Right atrium auricular region (tissue), 2 donors: ENCODE measurements at regions not wholly inside any gene's neighbourhood (a gene's known extent, or its start where the extent isn't known, plus 50 kb on each side); places are given as distances from the start of the nearest gene placed in this dataset.

Experiments used
- DNase-seq: peaks from one replicate; pipeline ENCODE4 v3.0.0-alpha.2; 2019; ENCODE audit warnings: low spot score
- H3K27ac ChIP-seq, 2 donors: fragments of 200-600 bp; sonication (generic); 1 replicate in 1 of 2; 2 replicates in 1 of 2; pipeline ENCODE4 v1.5.1; 2016 to 2019
- H3K27me3 ChIP-seq, 2 donors: fragments of 200-600 bp; sonication (generic); one replicate each; pipeline versions ENCODE4 v1.5.1 to v1.6.0; 2017 to 2019
- H3K36me3 ChIP-seq: fragments of 200-600 bp; sonication (generic); one replicate; pipeline ENCODE4 v1.5.1; 2016
- H3K4me1 ChIP-seq, 2 donors: fragments of 200-600 bp; sonication (generic); one replicate each; pipeline versions ENCODE4 v1.5.1 to v1.6.0; 2017 to 2019
- H3K4me3 ChIP-seq, 2 donors: fragments of 200-600 bp; sonication (generic); 1 replicate in 1 of 2; 2 replicates in 1 of 2; pipeline ENCODE4 v1.5.1; 2017 to 2019; ENCODE audit warnings: mild to moderate bottlenecking in 1 of 2, moderate library complexity in 1 of 2
- H3K9me3 ChIP-seq, 2 donors: fragments of 200-600 bp; sonication (generic); one replicate each; pipeline ENCODE4 v1.5.1; 2019
- TF ChIP-seq, protein P1 (sequence below), 2 donors: fragments of 200-600 bp; sonication (generic); IDR thresholded peaks; one replicate each; pipeline ENCODE4 v1.5.1; 2019; ENCODE audit warnings: antibody characterized with exemption in 2 of 2

- DNase-seq = no peak
- H3K9me3 ChIP-seq = no peaks in the 10 kb centered on the region
- no peak overlapping the region for H3K4me3 ChIP-seq
- H3K4me1 ChIP-seq = no peaks in the 10 kb centered on the region
- TF ChIP-seq, protein P1, sequence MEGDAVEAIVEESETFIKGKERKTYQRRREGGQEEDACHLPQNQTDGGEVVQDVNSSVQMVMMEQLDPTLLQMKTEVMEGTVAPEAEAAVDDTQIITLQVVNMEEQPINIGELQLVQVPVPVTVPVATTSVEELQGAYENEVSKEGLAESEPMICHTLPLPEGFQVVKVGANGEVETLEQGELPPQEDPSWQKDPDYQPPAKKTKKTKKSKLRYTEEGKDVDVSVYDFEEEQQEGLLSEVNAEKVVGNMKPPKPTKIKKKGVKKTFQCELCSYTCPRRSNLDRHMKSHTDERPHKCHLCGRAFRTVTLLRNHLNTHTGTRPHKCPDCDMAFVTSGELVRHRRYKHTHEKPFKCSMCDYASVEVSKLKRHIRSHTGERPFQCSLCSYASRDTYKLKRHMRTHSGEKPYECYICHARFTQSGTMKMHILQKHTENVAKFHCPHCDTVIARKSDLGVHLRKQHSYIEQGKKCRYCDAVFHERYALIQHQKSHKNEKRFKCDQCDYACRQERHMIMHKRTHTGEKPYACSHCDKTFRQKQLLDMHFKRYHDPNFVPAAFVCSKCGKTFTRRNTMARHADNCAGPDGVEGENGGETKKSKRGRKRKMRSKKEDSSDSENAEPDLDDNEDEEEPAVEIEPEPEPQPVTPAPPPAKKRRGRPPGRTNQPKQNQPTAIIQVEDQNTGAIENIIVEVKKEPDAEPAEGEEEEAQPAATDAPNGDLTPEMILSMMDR (IDR thresholded peaks at IDR 0.05) = no peak
- H3K27me3 ChIP-seq = no peaks in the 10 kb centered on the region
- H3K27ac ChIP-seq = no peak overlapping the region
- no peaks in the 10 kb centered on the region for H3K36me3 ChIP-seq
These were observed 116.4 kb upstream of the DGKB start for GRCh38 chr7:15018981-15019380.

DNA sequence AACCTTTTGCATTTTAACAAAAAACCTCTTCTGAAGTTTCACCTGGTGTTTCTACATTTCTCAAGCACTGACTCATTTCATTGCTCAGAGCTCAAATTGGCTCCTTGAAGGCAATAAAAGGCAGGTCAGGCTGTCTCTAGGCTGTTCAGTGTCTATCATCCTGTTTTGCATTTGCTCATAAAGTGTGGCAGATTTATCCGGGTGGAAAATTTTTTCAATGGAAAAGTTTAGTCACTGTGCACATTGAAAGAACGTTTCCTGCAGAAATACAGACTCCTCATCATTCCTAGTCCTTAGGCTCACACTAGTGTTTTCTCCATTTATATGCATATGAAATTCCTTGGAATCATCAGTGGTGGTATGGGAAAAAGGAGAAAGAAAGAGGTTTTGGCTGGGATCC is 114.2 kb upstream of the DGKB start:
- TF ChIP-seq, protein P1 (IDR thresholded peaks at IDR 0.05) = no peak
- H3K27ac ChIP-seq = no peak overlapping the region
- no peak for DNase-seq
- H3K9me3 ChIP-seq = no peaks in the 10 kb centered on the region
- no peaks in the 10 kb centered on the region for H3K4me1 ChIP-seq
- no peaks in the 10 kb centered on the region for H3K36me3 ChIP-seq
- no peak overlapping the region for H3K4me3 ChIP-seq
- H3K27me3 ChIP-seq = no peaks in the 10 kb centered on the region

GRCh38 chr7:15016315-15016667 is 113.7 kb upstream of the DGKB start:
- Histone ChIP-seq H3K27ac (no peak overlapping the region), H3K36me3 (no peaks in the 10 kb centered on the region), H3K4me1 (no peaks in the 10 kb centered on the region), H3K27me3 (no peaks in the 10 kb centered on the region), H3K4me3 (no peak overlapping the region), H3K9me3 (no peaks in the 10 kb centered on the region)
- TF ChIP-seq, protein P1 (IDR thresholded peaks at IDR 0.05) = no peak
- no peak for DNase-seq

- Histone ChIP-seq H3K9me3 (no peaks in the 10 kb centered on the region), H3K36me3 (no peaks in the 10 kb centered on the region), H3K27ac (peak overlapping the region; percentile 19 to 62), H3K4me1 (no peaks in the 10 kb centered on the region), H3K4me3 (peak overlapping the region; percentile 2), H3K27me3 (no peaks in the 10 kb centered on the region)
- DNase-seq = no peak
- TF ChIP-seq, protein P1 (IDR thresholded peaks at IDR 0.05) = peak; percentile 47 to 80
These were observed 113.2 kb upstream of the DGKB start for GRCh38 chr7:15015545-15016314.

GRCh38 chr7:15012135-15012534 is 109.6 kb upstream of the DGKB start:
- Histone ChIP-seq H3K27ac (peak overlapping the region in 1 of 2 donors; percentile 65), H3K36me3 (no peaks in the 10 kb centered on the region), H3K27me3 (no peaks in the 10 kb centered on the region), H3K4me1 (no peaks in the 10 kb centered on the region), H3K9me3 (no peaks in the 10 kb centered on the region), H3K4me3 (no peak overlapping the region)
- DNase-seq = no peak
- TF ChIP-seq, protein P1 (IDR thresholded peaks at IDR 0.05) = no peak

- Histone ChIP-seq H3K9me3 (no peaks in the 10 kb centered on the region), H3K27me3 (no peaks in the 10 kb centered on the region), H3K36me3 (no peaks in the 10 kb centered on the region), H3K4me1 (no peaks in the 10 kb centered on the region), H3K4me3 (no peak overlapping the region), H3K27ac (no peak overlapping the region)
- TF ChIP-seq, protein P1 (IDR thresholded peaks at IDR 0.05) = no peak
- DNase-seq = no peak
These were observed 108.7 kb upstream of the DGKB start for GRCh38 chr7:15011289-15011688.
